ENCODE measurements at regions not wholly inside any gene's neighbourhood (a gene's known extent, or its start where the extent isn't known, plus 50 kb on each side); places are given as distances from the start of the nearest gene placed in this dataset.
"Not testable (repeated sequence)": the region's sequence is repeated elsewhere in the genome, so short reads cannot be mapped to it uniquely, and the experiment has no call there.

GRCh38 chr2:239666855-239667376 is 266.1 kb upstream of the HDAC4 start:
- no peak for DNase-seq

- DNase-seq: no peak
Measured at GRCh38 chr2:239666053-239666854, 265.4 kb upstream of the HDAC4 start.

GRCh38 chr2:239664216-239664810 is 263.5 kb upstream of the HDAC4 start:
- DNase-seq: no peak

GRCh38 chr2:239663364-239663924 is 262.6 kb upstream of the HDAC4 start:
- DNase-seq: no peak

- DNase-seq: no peak
Measured at GRCh38 chr2:239662413-239663120, 261.7 kb upstream of the HDAC4 start.

GRCh38 chr2:239661334-239662312 is 260.8 kb upstream of the HDAC4 start:
- no peak for DNase-seq

- DNase-seq: no peak
Measured at GRCh38 chr2:239660390-239661230, 259.8 kb upstream of the HDAC4 start.

- no peak for DNase-seq
Measured at GRCh38 chr2:239657992-239658391, 257.2 kb upstream of the HDAC4 start.

GRCh38 chr2:239657236-239657635 is 256.4 kb upstream of the HDAC4 start:
- no peak for DNase-seq

GRCh38 chr2:239654266-239654665 is 253.4 kb upstream of the HDAC4 start:
- no peak for DNase-seq

GRCh38 chr2:239651859-239652258 is 251.0 kb upstream of the HDAC4 start:
- DNase-seq: no peak

- DNase-seq: no peak
Measured at GRCh38 chr2:239650674-239651073, 249.9 kb upstream of the HDAC4 start.

- no peak for DNase-seq
Measured at GRCh38 chr2:239649309-239649708, 248.5 kb upstream of the HDAC4 start.

GRCh38 chr2:239648607-239649006 is 247.8 kb upstream of the HDAC4 start:
- DNase-seq: no peak

- DNase-seq: no peak
Measured at GRCh38 chr2:239647052-239647819, 246.4 kb upstream of the HDAC4 start.

- no peak for DNase-seq
Measured at GRCh38 chr2:239646184-239646583, 245.4 kb upstream of the HDAC4 start.

- not testable (repeated sequence) for DNase-seq
Measured at GRCh38 chr2:239644594-239644993, 243.8 kb upstream of the HDAC4 start.

GRCh38 chr2:239644011-239644410 is 243.2 kb upstream of the HDAC4 start:
- no peak for DNase-seq

- no peak for DNase-seq
Measured at GRCh38 chr2:239642406-239643004, 241.7 kb upstream of the HDAC4 start.

GRCh38 chr2:239641904-239642303 is 241.1 kb upstream of the HDAC4 start:
- DNase-seq: not testable (repeated sequence)

Data from GOT3 (cell line).